K562 (cell line): ENCODE measurements at regions not wholly inside any gene's neighbourhood (a gene's known extent, or its start where the extent isn't known, plus 50 kb on each side); places are given as distances from the start of the nearest gene placed in this dataset.

Experiments used
- ATAC-seq: fragments of 200-7000 bp; cut with Tn5 transposase; 3 replicates; pipeline ENCODE4 v1.9.1; 2020; ENCODE audit warnings: moderate library complexity
- BruUV-seq: library from RNA; stranded (reverse); fragments of 400-500 nt; replicated peaks from 2 replicates; lab custom pipeline; 2021; lab: Mats Ljungman, UMichigan
- CTCF ChIA-PET: fragments of 300-600 bp; formaldehyde crosslinking; extraction: SDS; loops from one replicate; lab custom pipeline; 2021; ENCODE audit warnings: low intra/inter-chr PET ratio; lab: Yijun Ruan, JAX
- POLR2A ChIA-PET: fragments of 300-600, 350-650 bp; sonication (Branson Sonifier 250); formaldehyde crosslinking; extraction: SDS; loops from one replicate; lab custom pipeline; 2021; ENCODE audit warnings: antibody characterized with exemption, inconsistent platforms; lab: Yijun Ruan, JAX
- DNase-seq, 4 experiments: peaks; one replicate each; pipeline versions ENCODE4 v3.0.0 to v3.0.0-alpha.2; 2011 to 2018; ENCODE audit warnings: low spot score in 3 of 4, mixed read lengths in 3 of 4; ENCODE audit errors: extremely low read depth in 1 of 4
- FAIRE-seq: peaks from 2 replicates; lab custom pipeline; 2011; peaks lifted over from hg19 to GRCh38; lab: Jason Lieb, UNC
- H2AFZ ChIP-seq: 2 replicates; pipeline ENCODE4 v1.6.0; 2011; ENCODE audit warnings: low read depth, low read length, control low read depth, inconsistent platforms
- H3K27ac ChIP-seq: fragments of 200-600 bp; 3 replicates; pipeline ENCODE4 v1.8.0; 2011; ENCODE audit warnings: low read depth, mild to moderate bottlenecking, control low read depth, inconsistent platforms, low read length, moderate library complexity, mixed read lengths; ENCODE audit errors: extremely low read depth
- H3K27me3 ChIP-seq, 2 experiments: fragments of 300-600 bp in 1 of 2; 2 replicates in 1 of 2; 3 replicates in 1 of 2; pipeline versions ENCODE4 v1.6.0 to v1.8.0; 2011; ENCODE audit warnings: inconsistent platforms in 2 of 2, low read length in 2 of 2, mild to moderate bottlenecking in 1 of 2, mixed read lengths in 1 of 2, moderate library complexity in 1 of 2; ENCODE audit not compliant: control insufficient read depth in 2 of 2, insufficient read depth in 2 of 2
- H3K36me3 ChIP-seq: fragments of 300-600 bp; 3 replicates; pipeline ENCODE4 v1.8.0; 2011; ENCODE audit warnings: mild to moderate bottlenecking, low read length, inconsistent platforms; ENCODE audit not compliant: control insufficient read depth, insufficient read depth
- H3K4me1 ChIP-seq, 2 experiments: fragments of 200-600 bp in 1 of 2; replicated peaks in 1 of 2; 2 replicates in 1 of 2; 3 replicates in 1 of 2; pipeline versions ENCODE4 v1.5.1 to v1.8.0; 2011; ENCODE audit warnings: inconsistent platforms in 2 of 2, low read length in 2 of 2, mild to moderate bottlenecking in 1 of 2, mixed read lengths in 1 of 2, moderate library complexity in 1 of 2; ENCODE audit not compliant: control insufficient read depth in 2 of 2, insufficient read depth in 2 of 2
- H3K4me2 ChIP-seq: 2 replicates; pipeline ENCODE4 v1.6.1; 2011; ENCODE audit warnings: low read length, control low read depth, inconsistent platforms, mixed read lengths; ENCODE audit not compliant: insufficient read depth
- H3K4me3 ChIP-seq: fragments of 200-600 bp; sonication (generic), shearing (Covaris generic); 2 replicates; pipeline ENCODE4 v1.5.1; 2016; ENCODE audit warnings: control low read depth, inconsistent platforms
- H3K79me2 ChIP-seq: fragments of 200-600 bp; 3 replicates; pipeline ENCODE4 v1.8.0; 2011; ENCODE audit warnings: low read length, inconsistent platforms; ENCODE audit not compliant: control insufficient read depth, insufficient read depth
- H3K9ac ChIP-seq, 2 experiments: 2 replicates each; pipeline versions ENCODE4 v1.6.0 to v1.6.1; 2011; ENCODE audit warnings: low read depth in 2 of 2, low read length in 2 of 2, control low read depth in 1 of 2, inconsistent platforms in 1 of 2, mild to moderate bottlenecking in 1 of 2, mixed read lengths in 1 of 2; ENCODE audit not compliant: insufficient read depth in 1 of 2
- H3K9me1 ChIP-seq: one replicate; pipeline ENCODE4 v1.6.0; 2011; ENCODE audit warnings: inconsistent platforms, mild to moderate bottlenecking, low read length, moderate library complexity; ENCODE audit not compliant: control insufficient read depth, insufficient read depth
- H3K9me3 ChIP-seq: replicated peaks from 2 replicates; pipeline ENCODE4 v1.5.1; 2011; ENCODE audit warnings: low read depth, low read length, inconsistent platforms; ENCODE audit not compliant: control insufficient read depth, insufficient read depth
- H4K20me1 ChIP-seq: replicated peaks from 2 replicates; pipeline ENCODE4 v1.6.1; 2011; ENCODE audit warnings: low read length, inconsistent platforms, mixed read lengths; ENCODE audit not compliant: control insufficient read depth, insufficient read depth
- ARID1B ChIP-seq: fragments of 450-650 bp; IDR thresholded peaks from 2 replicates; pipeline ENCODE4 v1.6.1; 2016; ENCODE audit warnings: antibody characterized with exemption, mild to moderate bottlenecking, inconsistent platforms
- CBFB ChIP-seq: sonication (generic); formaldehyde crosslinking; IDR thresholded peaks from 2 replicates; pipeline ENCODE4 v1.4.0; 2020; ENCODE audit warnings: mild to moderate bottlenecking, missing genetic modification reagents
- CREBBP ChIP-seq: IDR thresholded peaks from one replicate; pipeline ENCODE4 v1.6.1; 2012; ENCODE audit warnings: low read depth, mild to moderate bottlenecking, control low read depth, inconsistent platforms, low read length
- DDX20 ChIP-seq: fragments of 450-650 bp; IDR thresholded peaks from 2 replicates; pipeline ENCODE4 v1.6.1; 2016; ENCODE audit warnings: missing genetic modification characterization, low read depth, mild to moderate bottlenecking, missing compliant biosample characterization, moderate library complexity
- FIP1L1 ChIP-seq: fragments of 200-400 bp; formaldehyde crosslinking; IDR thresholded peaks from 2 replicates; pipeline ENCODE4 v1.6.1; 2018; ENCODE audit warnings: mild to moderate bottlenecking, low read depth, low read length; ENCODE audit not compliant: poor library complexity, severe bottlenecking
- MITF ChIP-seq: IDR thresholded peaks from 2 replicates; pipeline ENCODE4 v1.6.1; 2014; ENCODE audit warnings: antibody characterized with exemption
- MYNN ChIP-seq, 2 experiments: sonication (generic); formaldehyde crosslinking in 1 of 2; IDR thresholded peaks; 2 replicates each; pipeline versions ENCODE4 v1.5.0 to v1.6.1; 2016 to 2020; ENCODE audit warnings: antibody characterized with exemption in 1 of 2, missing genetic modification reagents in 1 of 2
- NR2C1 ChIP-seq, 2 experiments: fragments of 450-650 bp; IDR thresholded peaks; 2 replicates each; pipeline ENCODE4 v1.6.1; 2017; ENCODE audit warnings: mild to moderate bottlenecking in 2 of 2, antibody characterized with exemption in 1 of 2, inconsistent platforms in 1 of 2, missing compliant biosample characterization in 1 of 2, missing genetic modification characterization in 1 of 2
- PHF21A ChIP-seq: fragments of 450-650 bp; IDR thresholded peaks from 2 replicates; pipeline ENCODE4 v1.6.1; 2017; ENCODE audit warnings: low read depth, borderline replicate concordance
- SMARCE1 ChIP-seq: fragments of 450-650 bp; IDR thresholded peaks from 2 replicates; pipeline ENCODE4 v1.7.1; 2016; ENCODE audit warnings: mild to moderate bottlenecking
- STAT5B ChIP-seq: fragments of 250-450 bp; sonication (Bioruptor Pico); IDR thresholded peaks from 2 replicates; pipeline ENCODE4 v1.8.0; 2021; ENCODE audit warnings: mild to moderate bottlenecking, inconsistent platforms
- TAF1 ChIP-seq: IDR thresholded peaks from 2 replicates; pipeline ENCODE4 v1.6.1; 2011; ENCODE audit warnings: mild to moderate bottlenecking, low read length, moderate library complexity; ENCODE audit not compliant: insufficient read depth, control insufficient read depth, severe bottlenecking; ENCODE audit errors: extremely low read depth
- TRIM24 ChIP-seq, 2 experiments: fragments of 450-650 bp; IDR thresholded peaks; 2 replicates each; pipeline ENCODE4 v1.6.1; 2016
- ZNF140 ChIP-seq: fragments of 250-450 bp; sonication (Bioruptor Pico); IDR thresholded peaks from 2 replicates; pipeline ENCODE4 v1.8.0; 2021; ENCODE audit warnings: moderate library complexity, mild to moderate bottlenecking, inconsistent platforms
- ZNF174 ChIP-seq: fragments of 250-450 bp; sonication (Bioruptor Pico); IDR thresholded peaks from 2 replicates; pipeline ENCODE4 v1.4.0; 2020; ENCODE audit warnings: mild to moderate bottlenecking
- ZNF175 ChIP-seq: fragments of 200-800 bp; sonication (Bioruptor generic); IDR thresholded peaks from 2 replicates; pipeline ENCODE4 v1.6.1; 2016; ENCODE audit warnings: low read depth, mild to moderate bottlenecking, missing genetic modification characterization, missing compliant biosample characterization
- WGBS: fragments of 100-300 bp; shearing (Covaris generic); methylation state at CpG from one replicate; pipeline ENCODE4 v1.1.6; 2016; ENCODE audit warnings: low coverage, mixed read lengths; ENCODE audit not compliant: insufficient coverage; ENCODE audit errors: missing lambda C conversion rate; 5-methylcytosine and 5-hydroxymethylcytosine counted together
- in situ Hi-C: fragments of 300-500 bp; cut with MboI; formaldehyde crosslinking; loops from 4 replicates; pipeline ENCODE4 v1.15.0; 2018; ENCODE audit warnings: inconsistent platforms, mixed read lengths
- intact Hi-C: fragments of 100-400 bp; cut with micrococcal nuclease; formaldehyde crosslinking; loops from 2 replicates; pipeline ENCODE4 v1.14.2; 2022

- TF ChIP-seq NR2C1 (IDR thresholded peaks at IDR 0.05) (no peak), NR2C1 (tag; IDR thresholded peaks at IDR 0.05) (no peak), ARID1B (no peak), STAT5B (CRISPR knock-in tag) (no peak), FIP1L1 (no peak), MITF (no peak), ZNF140 (no peak), ZNF174 (no peak)
These were observed 694.5 kb downstream of the TRHDE start (continued) for GRCh38 chr12:72966684-72967083.

- Histone ChIP-seq H3K9ac (no peak overlapping the region), H2AFZ (no peak overlapping the region), H3K4me3 (no peak overlapping the region), H3K4me2 (no peak overlapping the region), H3K9me1 (no peaks in the 10 kb centered on the region), H3K27ac (no peak overlapping the region), H3K4me1 (no peaks in the 10 kb centered on the region), H4K20me1 (no peaks in the 10 kb centered on the region), H3K9me3 (no peaks in the 10 kb centered on the region), H3K27me3 (no peaks in the 10 kb centered on the region), H3K36me3 (no peaks in the 10 kb centered on the region), H3K79me2 (no peaks in the 10 kb centered on the region)
- WGBS: 4% methylated on average over 10 of the region's 10 CpGs
- ATAC-seq (no peak), DNase-seq (no peak), FAIRE-seq (no peak)
- no TSS peak for BruUV-seq
- ChIA-PET POLR2A (no interaction called here), CTCF (no interaction called here)
- in situ Hi-C loops: no loop called here
- intact Hi-C loops: no loop called here
- TF ChIP-seq CREBBP (no peak), ZNF175 (CRISPR knock-in tag) (no peak), CBFB (CRISPR knock-in tag) (no peak), TAF1 (no peak), SMARCE1 (no peak), DDX20 (tag) (no peak), PHF21A (no peak), MYNN (IDR thresholded peaks at IDR 0.05) (no peak), MYNN (CRISPR knock-in tag; IDR thresholded peaks at IDR 0.05) (no peak), TRIM24 (IDR thresholded peaks at IDR 0.05) (no peak)
- TF ChIP-seq, all 486 proteins: peak for 0
These were observed 702.9 kb downstream of the TRHDE start for GRCh38 chr12:72974954-72975555.
